HG02870 (cell line): ENCODE measurements at regions not wholly inside any gene's neighbourhood (a gene's known extent, or its start where the extent isn't known, plus 50 kb on each side); places are given as distances from the start of the nearest gene placed in this dataset.
"Not testable (repeated sequence)": the region's sequence is repeated elsewhere in the genome, so short reads cannot be mapped to it uniquely, and the experiment has no call there.

Experiments
- ATAC-seq: cut with Tn5 transposase; IDR thresholded peaks from one replicate; pipeline ENCODE4 v1.9.1; 2021; ENCODE audit warnings: mild to moderate bottlenecking, moderate library complexity; ENCODE audit not compliant: unreplicated experiment

- ATAC-seq, result no peak
Observed at GRCh38 chr6:141790921-141791320, 341.8 kb upstream of the GJE1 start.

DNA sequence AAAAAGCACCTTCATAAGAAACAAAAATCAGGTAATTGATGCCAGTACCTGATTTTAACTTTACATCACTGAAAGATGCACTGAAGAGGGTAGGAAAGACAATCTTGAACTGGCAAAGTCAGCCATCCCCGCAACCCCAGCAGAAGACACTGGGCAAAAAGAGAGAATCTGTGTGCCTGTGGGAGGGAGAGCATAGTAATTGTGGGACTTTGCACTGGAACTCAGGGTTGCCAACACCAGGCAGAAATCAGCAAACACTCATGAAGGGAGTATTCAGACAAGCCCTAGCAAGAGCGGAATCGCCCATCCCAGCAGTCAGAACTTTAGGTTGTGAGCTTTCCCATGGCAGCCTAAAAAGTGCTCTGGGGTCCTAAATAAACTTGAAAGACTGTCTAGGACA, 344.6 kb upstream of the GJE1 start:
- ATAC-seq, result no peak

DNA sequence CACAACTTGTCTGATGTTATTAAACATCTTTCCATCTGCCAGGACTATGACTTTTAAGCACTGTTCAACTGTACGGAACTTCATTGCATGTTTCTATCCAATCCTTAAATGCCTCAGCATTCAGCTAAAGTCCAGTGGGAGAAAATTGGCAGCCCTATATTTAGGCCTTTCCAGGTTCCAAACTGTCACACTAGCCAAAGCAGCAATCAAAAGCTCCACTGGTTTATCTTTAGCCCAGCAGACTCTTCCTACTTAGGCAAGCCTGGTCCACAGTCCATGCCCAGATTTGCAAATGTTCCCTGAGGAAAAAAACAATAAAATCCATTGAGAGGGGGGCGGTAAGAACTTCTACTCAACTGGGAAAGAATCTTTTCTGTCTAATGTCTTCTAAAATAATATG, 349.1 kb upstream of the GJE1 start:
- no peak for ATAC-seq

GRCh38 chr6:141780296-141780695, 352.4 kb upstream of the GJE1 start:
- no peak for ATAC-seq

GRCh38 chr6:141764388-141764787, 368.3 kb upstream of the GJE1 start:
- no peak for ATAC-seq

DNA sequence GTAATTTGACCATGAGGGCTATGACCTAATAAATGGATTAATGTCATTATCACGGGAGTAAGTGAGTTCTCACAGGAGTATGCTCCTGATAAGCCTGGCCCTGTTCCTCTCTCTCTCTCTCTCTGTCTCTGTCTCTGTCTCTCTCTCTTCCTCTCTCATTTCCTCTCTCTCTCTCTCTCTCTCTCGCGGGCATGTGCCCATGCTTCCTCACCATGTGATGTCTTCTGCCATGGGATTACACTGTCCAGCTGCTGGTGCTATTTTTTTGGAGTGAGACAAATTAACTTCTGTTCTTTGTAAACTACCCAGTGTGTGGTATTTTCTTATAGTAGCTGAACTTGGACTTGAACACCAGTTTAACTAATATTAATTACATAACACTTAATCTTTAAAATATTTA, 374.3 kb upstream of the GJE1 start:
- ATAC-seq, result no peak

DNA sequence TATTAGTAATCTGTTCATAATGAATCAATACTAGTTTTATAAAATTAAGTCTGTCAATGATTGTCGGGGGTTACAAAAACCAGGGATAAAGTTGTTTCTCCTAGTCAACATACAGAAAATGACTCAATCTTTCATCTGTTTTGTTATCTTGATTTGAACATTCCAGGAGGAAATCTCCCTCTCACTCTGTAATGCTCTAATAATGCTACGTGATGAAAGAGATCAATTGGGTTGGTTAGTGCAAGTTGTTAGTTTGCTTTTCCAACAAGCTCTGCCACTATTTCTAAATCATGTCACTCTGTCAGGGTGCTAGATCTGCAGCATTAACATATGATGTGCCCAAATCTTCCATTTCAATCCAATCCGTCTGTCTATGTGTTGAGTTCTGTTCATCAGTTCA, 379.5 kb upstream of the GJE1 start:
- ATAC-seq, result no peak

- ATAC-seq, result no peak
Observed at GRCh38 chr6:141752677-141753076, 380.0 kb upstream of the GJE1 start.

GRCh38 chr6:141746324-141746723, 386.4 kb upstream of the GJE1 start:
- ATAC-seq, result not testable (repeated sequence)

DNA sequence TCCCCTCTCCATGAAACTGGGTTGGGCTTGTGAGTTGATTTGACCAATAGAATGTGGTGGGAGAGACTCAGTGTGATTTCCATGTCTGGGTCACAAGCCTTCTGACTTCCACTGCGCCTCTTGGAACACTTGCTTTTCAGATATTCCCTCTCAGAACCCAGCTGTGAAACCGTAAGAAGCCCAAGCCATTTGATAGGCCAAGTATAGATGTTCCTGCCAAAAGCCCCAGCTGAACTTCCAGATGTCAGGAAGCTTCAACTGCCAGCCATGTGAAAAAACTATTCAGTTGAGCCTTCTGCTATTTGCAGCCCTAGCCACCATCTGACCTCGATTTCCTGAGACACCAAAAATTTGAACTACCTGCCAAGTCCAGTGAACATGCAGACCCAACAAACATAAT, 387.8 kb upstream of the GJE1 start:
- no peak for ATAC-seq

DNA sequence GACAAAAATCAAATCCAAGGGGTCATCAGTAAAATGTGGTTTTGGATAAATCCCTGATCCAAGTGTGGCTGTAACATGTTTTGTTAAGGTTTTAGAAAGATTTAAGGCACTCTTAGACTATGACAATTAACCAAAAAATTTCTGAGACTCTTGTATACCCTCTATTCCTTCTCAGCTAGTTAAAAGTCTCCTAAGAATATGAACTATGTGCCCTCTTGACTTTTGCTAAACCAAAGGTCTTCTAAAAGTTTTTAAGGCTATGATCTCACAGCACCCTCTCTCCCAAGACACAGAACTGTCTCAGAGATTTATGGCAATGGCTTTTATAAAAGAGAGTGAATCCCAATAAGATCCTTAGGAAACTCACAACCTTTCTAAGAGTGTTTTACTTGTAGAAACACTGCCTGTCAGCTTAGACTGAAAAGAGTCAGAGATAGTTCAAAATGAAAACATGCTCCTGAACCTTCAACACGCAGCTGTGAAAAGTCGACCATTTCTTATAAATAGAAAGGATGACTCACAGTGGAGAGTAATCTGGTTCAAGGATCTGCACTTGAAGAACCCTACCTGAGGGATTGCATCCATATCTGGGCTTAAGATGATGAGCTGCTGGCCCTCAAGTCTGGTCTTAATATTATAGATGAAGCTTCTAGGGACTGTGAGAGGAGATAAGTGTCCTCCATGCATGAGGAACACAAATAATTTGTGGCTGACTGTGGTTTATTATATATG, 388.4 kb upstream of the GJE1 start:
- ATAC-seq, result no peak

DNA sequence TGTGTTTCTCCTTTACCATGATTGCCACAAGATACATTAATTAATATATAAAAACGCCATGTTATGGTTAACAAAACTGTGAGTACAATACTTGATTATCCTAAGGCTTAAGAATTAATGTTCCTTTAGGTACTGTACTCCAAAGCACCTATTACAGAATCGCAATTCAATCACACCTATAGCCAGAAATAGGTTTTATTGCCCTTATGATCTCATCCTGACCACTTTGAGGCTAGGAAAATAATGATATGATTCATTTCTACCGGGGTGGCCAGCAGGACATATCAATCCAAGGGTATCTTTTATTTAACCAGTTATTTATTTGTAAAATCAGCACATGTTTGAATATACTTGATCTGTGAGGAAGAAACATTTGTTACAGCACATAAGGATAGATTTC, 396.6 kb upstream of the GJE1 start:
- ATAC-seq, result no peak

- ATAC-seq, result no peak
Observed at GRCh38 chr6:141735126-141735525, 397.6 kb upstream of the GJE1 start.

GRCh38 chr6:141734071-141734840, 398.5 kb upstream of the GJE1 start:
- ATAC-seq, result no peak

DNA sequence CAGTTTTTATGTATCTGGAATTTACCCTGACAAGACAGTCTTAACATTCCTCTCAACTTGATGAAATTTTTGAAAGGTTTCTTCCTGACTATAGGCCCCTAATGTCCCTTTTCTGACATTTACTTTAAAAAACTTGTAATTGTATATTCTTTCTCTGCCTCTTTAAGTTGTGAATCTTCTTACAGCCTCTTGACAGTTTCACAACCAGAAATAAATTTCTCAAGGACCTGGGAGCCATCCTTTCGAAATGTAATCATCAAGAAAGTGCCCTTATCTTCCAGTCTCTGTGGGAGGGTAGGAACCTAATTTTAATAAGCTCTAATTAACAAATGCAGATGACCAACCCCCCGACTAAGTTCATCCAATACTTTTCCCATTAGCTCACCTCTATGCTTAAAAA, 403.6 kb upstream of the GJE1 start:
- no peak for ATAC-seq

DNA sequence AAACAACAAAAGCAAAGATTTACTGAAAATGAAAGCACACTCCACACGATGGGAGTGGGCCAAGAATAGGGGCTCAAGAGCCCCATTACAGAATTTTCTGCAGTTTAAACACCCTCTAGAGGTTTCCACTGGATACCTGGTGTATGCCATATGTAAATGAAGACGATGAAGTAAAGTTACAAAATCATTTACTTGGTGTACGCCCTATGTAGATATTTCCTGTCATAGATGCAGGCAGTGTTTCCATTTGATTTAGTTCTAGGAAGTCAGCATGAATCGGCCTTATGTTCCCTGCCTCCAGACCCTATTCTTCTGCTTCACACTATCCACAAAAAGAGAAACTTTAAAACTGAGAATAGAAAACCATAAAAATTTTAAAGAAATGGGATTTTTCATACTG, 404.4 kb upstream of the GJE1 start:
- no peak for ATAC-seq

GRCh38 chr6:141726248-141726647, 406.5 kb upstream of the GJE1 start:
- no peak for ATAC-seq

- no peak for ATAC-seq
Observed at GRCh38 chr6:141724731-141725130, 408.0 kb upstream of the GJE1 start.

DNA sequence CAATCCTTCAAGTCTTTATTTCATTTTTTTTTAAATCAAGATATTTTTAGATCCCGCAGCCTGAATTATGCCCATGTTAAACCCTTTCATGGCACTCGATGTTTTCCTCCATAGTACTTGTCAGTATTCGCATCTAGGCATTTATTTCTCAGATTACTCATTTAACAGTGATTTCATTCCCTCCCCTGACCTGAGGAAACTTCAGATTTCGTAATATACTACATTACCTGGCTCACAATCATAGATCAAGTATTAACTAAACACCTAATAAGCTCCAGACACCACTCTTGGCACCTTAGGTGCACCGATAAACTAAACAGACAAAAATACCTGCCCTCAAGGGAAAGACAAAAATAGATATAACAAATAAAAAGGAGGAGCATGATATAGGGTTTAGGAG, 413.2 kb upstream of the GJE1 start:
- ATAC-seq, result no peak

- ATAC-seq, result no peak
Observed at GRCh38 chr6:141705431-141705830, 427.3 kb upstream of the GJE1 start.

GRCh38 chr6:141704151-141704550, 428.6 kb upstream of the GJE1 start:
- ATAC-seq, result no peak

DNA sequence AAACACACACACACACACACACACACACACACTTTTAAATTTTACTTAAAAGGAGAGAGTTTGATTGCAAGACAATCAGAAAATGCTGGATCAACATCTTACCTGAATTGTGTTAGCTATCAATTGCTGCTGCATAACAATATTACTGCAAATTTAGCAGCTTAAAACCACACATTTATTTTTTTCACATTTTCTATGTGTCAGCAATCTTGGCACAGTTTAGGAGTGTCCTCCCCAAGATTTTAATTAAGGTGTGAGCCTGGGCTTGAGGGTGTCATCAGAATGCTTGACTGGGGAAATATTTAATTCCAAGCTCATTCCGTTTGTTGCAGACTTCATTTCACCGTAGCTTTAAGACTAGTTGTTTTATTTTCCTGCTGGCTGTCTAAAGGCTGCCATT, 431.0 kb upstream of the GJE1 start:
- ATAC-seq, result no peak

- no peak for ATAC-seq
Observed at GRCh38 chr6:141700819-141701218, 431.9 kb upstream of the GJE1 start.
